IgD-negative memory B cell (primary cell): ENCODE measurements at regions not wholly inside any gene's neighbourhood (a gene's known extent, or its start where the extent isn't known, plus 50 kb on each side); places are given as distances from the start of the nearest gene placed in this dataset.
"Not testable (repeated sequence)": the region's sequence is repeated elsewhere in the genome, so short reads cannot be mapped to it uniquely, and the experiment has no call there.

Experiments
- H3K27ac Mint-ChIP-seq, 3 donors: one replicate each; pipeline ENCODE4 v1.8.0; 2020 to 2022; ENCODE audit warnings: mild to moderate bottlenecking in 3 of 3, mixed read lengths in 3 of 3, moderate library complexity in 1 of 3
- H3K27me3 Mint-ChIP-seq: one replicate; pipeline ENCODE4 v1.8.0; 2021; ENCODE audit warnings: mixed read lengths
- H3K36me3 Mint-ChIP-seq: one replicate; pipeline ENCODE4 v1.8.0; 2020; ENCODE audit warnings: mild to moderate bottlenecking, mixed read lengths
- H3K4me1 Mint-ChIP-seq, 3 donors: one replicate each; pipeline ENCODE4 v1.8.0; 2020 to 2022; ENCODE audit warnings: mixed read lengths in 3 of 3, mild to moderate bottlenecking in 1 of 3
- H3K4me3 Mint-ChIP-seq, 4 donors: one replicate each; pipeline ENCODE4 v1.8.0; 2020 to 2022; ENCODE audit warnings: mild to moderate bottlenecking in 4 of 4, mixed read lengths in 4 of 4, moderate library complexity in 3 of 4
- H3K9me3 Mint-ChIP-seq, 3 donors: one replicate each; pipeline ENCODE4 v1.8.0; 2020 to 2021; ENCODE audit warnings: mixed read lengths in 3 of 3, mild to moderate bottlenecking in 1 of 3

GRCh38 chr4:157728215-157728614, 444.6 kb downstream of the GASK1B start:
- no peak overlapping the region for H3K4me3 Mint-ChIP-seq
- no peak overlapping the region for H3K27ac Mint-ChIP-seq
- peaks cover 2 to 14% (median 6%) of the 10 kb centered on the region in 3 donors for H3K9me3 Mint-ChIP-seq
- no peaks in the 10 kb centered on the region for H3K27me3 Mint-ChIP-seq
- H3K36me3 Mint-ChIP-seq, result no peaks in the 10 kb centered on the region
- H3K4me1 Mint-ChIP-seq, result no peaks in the 10 kb centered on the region

GRCh38 chr4:157727163-157727562, 445.7 kb downstream of the GASK1B start:
- Mint-ChIP-seq H3K36me3 (no peaks in the 10 kb centered on the region), H3K4me1 (peaks cover 0 to 2% (median 0%) of the 10 kb centered on the region in 3 donors), H3K4me3 (no peak overlapping the region), H3K27me3 (no peaks in the 10 kb centered on the region), H3K9me3 (peaks cover 2 to 14% (median 6%) of the 10 kb centered on the region in 3 donors), H3K27ac (no peak overlapping the region)

- Mint-ChIP-seq H3K4me1 (peaks cover 0 to 2% (median 0%) of the 10 kb centered on the region in 3 donors), H3K27me3 (no peaks in the 10 kb centered on the region), H3K9me3 (peaks cover 2 to 15% (median 4%) of the 10 kb centered on the region in 3 donors), H3K27ac (no peak overlapping the region), H3K36me3 (no peaks in the 10 kb centered on the region), H3K4me3 (no peak overlapping the region)
Measured at GRCh38 chr4:157722146-157722545, 450.7 kb downstream of the GASK1B start.

- H3K27ac Mint-ChIP-seq, result no peak overlapping the region
Measured at GRCh38 chr4:157713342-157713741, 459.5 kb downstream of the GASK1B start.

GRCh38 chr4:157706155-157706554, 466.7 kb downstream of the GASK1B start:
- no peak overlapping the region for H3K27ac Mint-ChIP-seq
- no peak overlapping the region for H3K4me3 Mint-ChIP-seq
- no peaks in the 10 kb centered on the region for H3K36me3 Mint-ChIP-seq

More at GRCh38 chr4:157713342-157713741, 459.5 kb downstream of the GASK1B start:
- Mint-ChIP-seq H3K27me3 (no peaks in the 10 kb centered on the region), H3K36me3 (no peaks in the 10 kb centered on the region), H3K4me3 (no peak overlapping the region), H3K9me3 (peaks cover 3% of the 10 kb centered on the region in 3 donors), H3K4me1 (no peaks in the 10 kb centered on the region)

GRCh38 chr4:157702831-157703230, 470.0 kb downstream of the GASK1B start:
- Mint-ChIP-seq H3K27me3 (no peaks in the 10 kb centered on the region), H3K9me3 (peaks cover 2 to 9% (median 7%) of the 10 kb centered on the region in 3 donors), H3K36me3 (no peaks in the 10 kb centered on the region), H3K4me3 (no peak overlapping the region), H3K27ac (no peak overlapping the region), H3K4me1 (no peaks in the 10 kb centered on the region)

More at GRCh38 chr4:157706155-157706554, 466.7 kb downstream of the GASK1B start:
- H3K4me1 Mint-ChIP-seq, result no peaks in the 10 kb centered on the region
- H3K9me3 Mint-ChIP-seq, result peaks cover 0 to 6% (median 0%) of the 10 kb centered on the region in 3 donors
- H3K27me3 Mint-ChIP-seq, result no peaks in the 10 kb centered on the region

- Mint-ChIP-seq H3K9me3 (peaks cover 2 to 9% (median 7%) of the 10 kb centered on the region in 3 donors), H3K4me1 (no peaks in the 10 kb centered on the region), H3K27ac (no peak overlapping the region), H3K36me3 (no peaks in the 10 kb centered on the region), H3K4me3 (no peak overlapping the region), H3K27me3 (no peaks in the 10 kb centered on the region)
Measured at GRCh38 chr4:157701695-157701994, 471.2 kb downstream of the GASK1B start.

- Mint-ChIP-seq H3K36me3 (no peaks in the 10 kb centered on the region), H3K4me3 (no peak overlapping the region), H3K27ac (no peak overlapping the region), H3K9me3 (peaks cover 2 to 9% (median 7%) of the 10 kb centered on the region in 3 donors), H3K4me1 (no peaks in the 10 kb centered on the region), H3K27me3 (no peaks in the 10 kb centered on the region)
Measured at GRCh38 chr4:157700898-157701694, 471.7 kb downstream of the GASK1B start.

- peaks cover 0 to 3% (median 0%) of the 10 kb centered on the region in 3 donors for H3K9me3 Mint-ChIP-seq
- H3K27ac Mint-ChIP-seq, result no peak overlapping the region
Measured at GRCh38 chr4:157689476-157689875, 468.9 kb downstream of the GRIA2 start.

GRCh38 chr4:157687971-157688370, 467.4 kb downstream of the GRIA2 start:
- Mint-ChIP-seq H3K27me3 (no peaks in the 10 kb centered on the region), H3K4me1 (no peaks in the 10 kb centered on the region), H3K27ac (no peak overlapping the region), H3K36me3 (no peaks in the 10 kb centered on the region), H3K4me3 (no peak overlapping the region), H3K9me3 (peaks cover 0 to 6% (median 3%) of the 10 kb centered on the region in 3 donors)

More at GRCh38 chr4:157689476-157689875, 468.9 kb downstream of the GRIA2 start:
- Mint-ChIP-seq H3K4me1 (no peaks in the 10 kb centered on the region), H3K36me3 (no peaks in the 10 kb centered on the region), H3K4me3 (no peak overlapping the region), H3K27me3 (no peaks in the 10 kb centered on the region)

GRCh38 chr4:157679326-157679725, 458.8 kb downstream of the GRIA2 start:
- not testable (repeated sequence) for H3K4me1 Mint-ChIP-seq, H3K27ac Mint-ChIP-seq, H3K27me3 Mint-ChIP-seq, H3K4me3 Mint-ChIP-seq, H3K36me3 Mint-ChIP-seq
- peaks cover 0 to 18% (median 2%) of the 10 kb centered on the region in 3 donors for H3K9me3 Mint-ChIP-seq

- peaks cover 0 to 16% (median 2%) of the 10 kb centered on the region in 3 donors for H3K9me3 Mint-ChIP-seq
- H3K4me1 Mint-ChIP-seq, result no peaks in the 10 kb centered on the region
- no peak overlapping the region for H3K4me3 Mint-ChIP-seq
- H3K36me3 Mint-ChIP-seq, result no peaks in the 10 kb centered on the region
- no peaks in the 10 kb centered on the region for H3K27me3 Mint-ChIP-seq
- no peak overlapping the region for H3K27ac Mint-ChIP-seq
Measured at GRCh38 chr4:157678478-157678877, 457.9 kb downstream of the GRIA2 start.

GRCh38 chr4:157674699-157675098, 454.2 kb downstream of the GRIA2 start:
- Mint-ChIP-seq H3K4me3 (no peak overlapping the region), H3K9me3 (peaks cover 0 to 10% (median 4%) of the 10 kb centered on the region in 3 donors), H3K27me3 (no peaks in the 10 kb centered on the region), H3K36me3 (peaks cover 2% of the 10 kb centered on the region), H3K27ac (no peak overlapping the region), H3K4me1 (no peaks in the 10 kb centered on the region)

- H3K27me3 Mint-ChIP-seq, result no peaks in the 10 kb centered on the region
- peaks cover 2% of the 10 kb centered on the region for H3K36me3 Mint-ChIP-seq
- peaks cover 0 to 11% (median 2%) of the 10 kb centered on the region in 3 donors for H3K9me3 Mint-ChIP-seq
- no peaks in the 10 kb centered on the region for H3K4me1 Mint-ChIP-seq
- H3K27ac Mint-ChIP-seq, result no peak overlapping the region
- H3K4me3 Mint-ChIP-seq, result no peak overlapping the region
Measured at GRCh38 chr4:157667836-157668235, 447.3 kb downstream of the GRIA2 start.

- H3K36me3 Mint-ChIP-seq, result no peaks in the 10 kb centered on the region
- H3K27ac Mint-ChIP-seq, result no peak overlapping the region
- no peaks in the 10 kb centered on the region for H3K27me3 Mint-ChIP-seq
- H3K9me3 Mint-ChIP-seq, result peaks cover 0 to 11% (median 0%) of the 10 kb centered on the region in 3 donors
- no peak overlapping the region for H3K4me3 Mint-ChIP-seq
- H3K4me1 Mint-ChIP-seq, result no peaks in the 10 kb centered on the region
Measured at GRCh38 chr4:157664726-157665125, 444.2 kb downstream of the GRIA2 start.
